Adipose tissue (tissue), 3 donors: ENCODE measurements at regions not wholly inside any gene's neighbourhood (a gene's known extent, or its start where the extent isn't known, plus 50 kb on each side); places are given as distances from the start of the nearest gene placed in this dataset.

Experiments used
- H3K27ac ChIP-seq: one replicate; pipeline ENCODE4 v1.5.1; 2013; ENCODE audit warnings: low read depth, low read length
- WGBS, 3 donors: extraction: QIAGEN DNeasy Blood & Tissue Kit; methylation state at CpG; one replicate each; pipeline ENCODE4 v1.1.7; 2013; 5-methylcytosine and 5-hydroxymethylcytosine counted together
- donor health status: healthy with polysubstance abuse.
- donor health status: Bipolar disorder and iron deficiency.
- donor health status: healthy.

DNA sequence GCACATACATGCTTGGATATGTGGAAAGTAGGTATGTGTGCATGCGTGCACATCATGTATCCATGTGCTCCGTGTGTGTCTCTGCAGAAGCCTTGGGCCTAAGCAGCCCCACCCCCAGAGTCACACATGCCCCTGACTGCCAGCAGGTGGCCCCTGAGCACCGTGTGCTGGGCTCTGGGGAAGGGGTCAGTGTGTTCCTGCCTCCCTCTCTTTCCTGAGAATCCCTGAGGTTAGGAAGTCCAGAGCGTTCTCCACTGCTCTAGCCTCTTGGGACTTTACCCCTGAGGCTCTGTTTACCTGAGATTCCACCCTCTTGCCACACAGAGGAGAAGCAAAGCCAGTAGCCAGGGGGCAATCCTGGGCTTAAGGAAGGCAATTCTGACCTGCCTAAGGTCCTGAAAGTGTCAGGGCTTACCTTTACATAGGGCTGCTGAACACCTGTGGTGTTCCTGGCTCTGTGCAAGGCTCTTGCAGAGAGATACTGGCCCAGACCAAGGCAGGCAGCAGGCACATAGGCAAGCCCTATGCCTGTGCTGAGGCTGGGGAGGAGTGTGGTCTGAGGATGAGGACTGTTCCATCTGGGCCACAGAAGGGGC lies 207.3 kb downstream of the TMEM38B start:
- WGBS, 3 donors, result 14 to 30% (median 18%) methylated on average over 4 of the region's 4 CpGs
- H3K27ac ChIP-seq, result no peak overlapping the region

DNA sequence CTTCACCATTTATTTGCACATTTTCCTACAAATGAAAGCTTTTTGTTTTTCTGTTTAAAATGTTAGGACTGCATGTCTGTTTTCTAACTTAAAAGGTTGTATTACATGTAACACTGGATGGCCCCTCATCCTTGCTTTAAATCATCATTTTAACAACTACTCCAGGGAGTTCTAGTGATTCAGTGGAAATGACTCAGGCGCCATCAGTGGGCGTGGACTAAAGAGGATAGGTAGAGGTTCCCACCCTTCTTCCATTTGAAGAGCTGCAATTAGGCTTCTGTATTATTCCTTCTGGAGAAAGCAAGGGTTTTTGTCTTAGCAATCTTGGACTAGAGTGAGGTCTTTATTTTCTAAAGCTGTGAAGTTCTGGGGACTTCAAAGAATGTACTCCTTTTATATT lies 213.7 kb downstream of the TMEM38B start:
- WGBS, 3 donors, result 80 to 89% (median 86%) methylated on average over 2 of the region's 2 CpGs
- no peak overlapping the region for H3K27ac ChIP-seq

DNA sequence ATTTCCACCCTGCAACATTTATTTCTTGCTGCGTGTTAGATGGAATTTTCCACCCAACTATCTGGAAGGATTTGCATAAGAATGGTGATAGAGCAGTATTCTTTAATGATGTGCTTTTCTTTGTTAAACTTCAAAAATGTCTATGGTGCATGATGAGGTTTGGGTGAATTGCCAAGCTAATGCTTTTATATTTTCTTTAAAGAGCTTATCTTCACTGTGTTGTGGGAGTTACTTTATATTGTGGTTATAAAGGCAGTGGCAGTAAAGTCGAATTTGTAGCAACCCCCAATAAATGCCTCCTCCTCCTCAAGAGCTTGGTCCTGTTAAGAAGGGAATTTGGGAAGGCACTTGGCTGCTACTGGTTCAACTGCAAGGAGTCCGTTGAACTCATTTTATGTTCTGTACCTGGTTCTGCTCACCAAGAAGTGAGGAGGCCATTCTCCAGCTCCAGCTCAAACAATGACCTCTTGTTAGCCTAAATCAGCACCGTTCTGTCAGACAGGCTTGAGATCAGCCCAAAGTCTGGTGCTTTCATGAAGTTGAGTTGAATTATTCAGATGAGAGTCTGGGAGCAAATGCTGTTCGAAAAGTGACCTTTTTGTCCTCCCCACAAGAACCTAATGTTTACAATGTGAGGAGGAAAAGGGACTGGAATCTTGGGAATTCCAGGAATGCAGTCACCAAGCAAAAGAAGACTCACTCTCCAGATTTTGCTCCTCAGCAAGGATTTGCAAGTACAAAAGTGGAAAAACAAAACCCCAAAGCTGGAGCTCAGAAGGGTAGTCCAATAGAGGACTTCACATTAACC lies 217.0 kb downstream of the TMEM38B start:
- H3K27ac ChIP-seq, result no peak overlapping the region
- WGBS, 3 donors, result 28 to 64% (median 56%) methylated on average over 5 of the region's 5 CpGs

DNA sequence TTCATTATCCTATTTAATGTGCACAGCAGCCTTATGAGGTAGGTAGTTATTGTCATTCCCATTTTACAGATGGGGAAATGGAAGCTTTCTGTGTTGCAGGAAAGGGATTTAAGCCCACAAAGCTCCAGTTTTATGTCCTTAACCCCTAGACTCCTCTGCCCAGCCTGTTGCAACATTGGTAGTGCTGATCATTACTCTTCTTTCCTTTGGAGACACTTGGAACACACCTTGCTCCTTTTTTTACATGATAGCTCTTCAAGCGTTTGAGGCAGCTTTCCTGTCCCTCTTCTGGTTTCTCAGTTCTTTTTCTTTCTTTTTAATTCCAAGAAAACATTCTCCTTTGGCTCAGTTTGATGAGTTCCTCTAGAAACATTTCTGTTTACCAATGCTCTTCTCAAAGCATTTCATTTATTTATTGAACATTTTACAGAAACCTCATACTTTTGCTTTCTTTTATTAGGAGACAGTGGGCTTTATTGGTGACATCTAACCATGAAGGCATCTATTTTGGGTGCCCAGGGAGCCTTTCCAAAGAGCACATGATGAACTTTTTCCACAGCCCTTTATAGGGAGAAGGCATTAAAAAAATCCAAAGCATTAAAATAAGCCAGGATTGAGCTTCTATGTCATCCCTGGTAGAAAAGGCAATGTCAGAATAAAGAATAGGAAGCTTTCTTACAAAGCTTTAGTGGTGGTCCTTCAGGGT lies 218.0 kb downstream of the TMEM38B start:
- H3K27ac ChIP-seq, result no peak overlapping the region
- WGBS, 3 donors, result 52 to 62% (median 61%) methylated on average over 1 of the region's 1 CpG

DNA sequence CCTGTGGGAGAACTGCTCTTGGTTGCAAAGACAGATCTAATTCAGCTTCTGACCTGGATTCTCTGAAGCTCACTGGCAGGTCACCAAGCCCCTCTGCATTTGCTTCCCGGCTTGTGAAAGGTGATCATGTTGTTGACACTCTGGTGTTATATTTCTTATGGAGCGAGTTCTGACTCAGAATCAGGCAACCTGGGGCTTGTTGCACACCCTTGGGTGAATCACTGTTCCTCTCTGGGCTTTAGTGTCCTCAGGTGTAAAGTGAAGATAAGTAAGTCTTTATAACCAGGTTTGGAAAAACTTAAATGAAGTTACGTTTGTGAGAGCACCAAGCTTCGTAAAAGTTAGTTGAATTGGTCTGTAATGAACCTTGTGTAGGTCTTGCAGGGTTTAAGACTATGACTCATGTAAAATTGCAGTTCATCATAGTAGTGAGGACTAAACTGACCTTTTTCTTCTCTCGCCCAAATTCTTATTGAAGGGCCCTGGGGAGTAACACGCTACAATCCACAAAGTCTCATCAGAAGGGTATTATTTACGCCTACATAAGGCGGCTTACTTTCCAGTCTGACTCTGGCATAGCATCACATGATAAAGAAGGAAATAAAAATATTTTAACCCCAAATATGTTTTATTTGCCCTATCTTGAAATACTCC lies 218.6 kb downstream of the TMEM38B start:
- 55 to 80% (median 71%) methylated on average over 8 of the region's 8 CpGs for WGBS, 3 donors
- H3K27ac ChIP-seq, result no peak overlapping the region

DNA sequence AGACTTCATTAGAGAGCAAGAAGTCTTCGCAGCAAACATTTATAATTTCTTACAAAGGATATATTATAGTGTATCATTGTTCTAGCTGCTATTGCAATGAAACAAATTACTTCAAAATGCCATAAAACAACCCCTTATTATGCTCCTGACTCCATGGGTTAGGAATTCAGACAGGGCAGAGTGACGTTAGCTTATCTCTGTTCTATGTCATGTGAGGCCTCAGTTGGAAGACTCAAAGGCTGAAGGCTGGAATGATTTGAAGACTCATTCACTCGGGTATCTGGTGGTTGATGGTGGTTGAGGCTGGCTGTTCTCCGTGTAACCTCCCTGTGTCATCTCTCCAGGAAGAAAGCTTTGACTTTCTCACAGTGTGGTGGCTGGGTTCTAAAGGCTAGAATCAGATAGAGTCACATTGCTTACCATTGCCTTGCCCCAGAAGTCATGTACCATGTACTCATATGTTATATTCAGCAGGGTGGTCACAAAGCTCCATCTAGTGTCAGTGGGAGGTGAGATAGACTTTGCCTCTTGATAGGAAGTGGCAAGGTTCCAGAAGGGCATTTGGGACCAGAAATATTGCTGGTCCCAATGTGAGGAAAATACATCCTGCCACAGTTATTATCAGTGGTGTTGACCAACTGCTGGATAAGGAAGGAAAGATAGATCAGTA lies 226.9 kb downstream of the TMEM38B start:
- H3K27ac ChIP-seq, result no peak overlapping the region
- 42 to 87% (median 69%) methylated on average over 4 of the region's 4 CpGs for WGBS, 3 donors

DNA sequence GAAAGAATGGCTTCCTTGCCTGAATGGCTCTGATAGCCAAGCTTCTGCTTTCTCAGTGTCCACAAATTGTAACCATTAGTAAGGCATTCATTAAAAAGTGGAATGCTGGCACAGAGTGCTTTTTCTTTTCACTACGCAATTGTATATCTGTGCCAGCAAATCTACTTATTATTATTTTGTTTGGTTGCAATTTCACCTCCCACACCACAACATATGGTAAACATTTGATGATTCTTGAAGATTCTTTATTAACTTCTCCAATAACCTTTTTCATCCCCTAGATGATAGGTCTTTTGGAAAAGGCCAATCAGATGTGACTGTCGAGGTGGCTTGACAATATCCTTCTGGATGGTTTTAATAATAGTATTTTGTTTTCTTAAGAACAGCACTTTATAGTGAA lies 234.1 kb downstream of the TMEM38B start:
- H3K27ac ChIP-seq, result no peak overlapping the region
- 71 to 84% (median 79%) methylated on average over 2 of the region's 2 CpGs for WGBS, 3 donors

DNA sequence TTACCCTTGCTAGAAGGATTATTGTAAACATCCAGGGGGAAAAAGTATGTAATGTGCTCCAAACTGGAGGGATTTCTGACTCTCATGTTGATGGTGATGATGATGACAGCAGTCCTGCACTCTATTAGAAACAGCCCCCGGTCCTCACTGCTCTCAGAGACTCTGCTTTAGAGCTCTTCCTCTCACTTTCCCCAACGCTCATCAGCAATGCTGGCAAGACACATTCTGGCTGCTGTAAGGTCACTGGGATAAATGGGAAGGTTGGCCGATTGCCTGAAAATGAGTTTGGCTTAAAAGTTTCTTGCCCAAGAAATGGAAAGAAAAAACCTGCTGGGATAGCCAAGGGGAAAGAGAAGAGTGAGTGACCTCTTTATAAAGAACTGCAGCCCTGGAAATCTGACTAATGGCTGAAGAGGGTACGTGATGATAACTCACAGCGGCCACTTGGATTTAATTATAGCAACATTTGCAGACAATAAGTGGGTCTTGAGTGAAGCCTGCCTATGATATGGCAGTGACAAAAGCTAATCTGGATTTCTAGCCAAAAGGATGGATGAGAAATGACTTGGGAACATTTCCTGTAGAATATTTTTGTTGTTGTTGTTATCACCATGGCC lies 235.8 kb downstream of the TMEM38B start:
- no peak overlapping the region for H3K27ac ChIP-seq
- WGBS, 3 donors, result 55 to 65% (median 56%) methylated on average over 5 of the region's 5 CpGs

DNA sequence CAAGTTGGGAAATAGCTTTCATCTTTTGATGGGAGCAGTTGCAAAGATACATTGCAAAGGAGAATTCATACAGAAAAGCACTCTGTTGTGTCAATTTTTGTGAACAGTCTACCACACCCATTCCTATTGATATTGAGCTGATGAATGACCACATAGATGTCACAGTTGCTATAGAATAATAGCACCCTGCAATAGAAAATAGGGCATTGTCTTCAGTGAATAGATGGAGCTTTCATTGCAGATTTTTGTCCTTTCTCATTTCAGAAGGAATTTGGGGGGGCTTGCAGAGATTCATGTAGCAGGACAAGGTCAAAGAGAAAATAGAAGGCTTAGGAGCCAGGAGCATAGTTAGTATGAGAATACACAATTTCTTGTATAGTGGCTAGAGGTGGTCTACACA lies 237.9 kb downstream of the TMEM38B start:
- H3K27ac ChIP-seq, result no peak overlapping the region

DNA sequence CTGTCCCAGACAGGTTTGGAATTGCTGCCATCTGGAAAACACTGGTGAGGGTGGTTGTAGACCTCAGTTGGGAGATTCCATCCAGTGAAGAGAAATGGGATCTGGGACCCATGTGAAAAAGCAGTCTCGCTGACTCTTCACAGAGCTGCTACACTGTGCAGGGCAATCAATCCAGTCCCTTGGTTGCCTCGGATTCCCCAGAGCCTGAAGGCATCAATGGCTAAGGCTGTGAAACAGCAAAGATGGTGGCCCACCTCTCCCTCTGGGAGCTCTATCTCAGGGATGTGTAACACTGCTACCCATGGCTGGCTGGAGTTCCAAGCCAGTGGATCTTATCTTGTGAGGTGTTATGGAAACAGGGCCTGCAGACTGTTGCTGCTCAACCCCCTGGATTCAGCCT lies 256.1 kb downstream of the TMEM38B start:
- WGBS, 3 donors, result 87 to 90% (median 88%) methylated on average over 2 of the region's 2 CpGs
- H3K27ac ChIP-seq, result no peak overlapping the region

DNA sequence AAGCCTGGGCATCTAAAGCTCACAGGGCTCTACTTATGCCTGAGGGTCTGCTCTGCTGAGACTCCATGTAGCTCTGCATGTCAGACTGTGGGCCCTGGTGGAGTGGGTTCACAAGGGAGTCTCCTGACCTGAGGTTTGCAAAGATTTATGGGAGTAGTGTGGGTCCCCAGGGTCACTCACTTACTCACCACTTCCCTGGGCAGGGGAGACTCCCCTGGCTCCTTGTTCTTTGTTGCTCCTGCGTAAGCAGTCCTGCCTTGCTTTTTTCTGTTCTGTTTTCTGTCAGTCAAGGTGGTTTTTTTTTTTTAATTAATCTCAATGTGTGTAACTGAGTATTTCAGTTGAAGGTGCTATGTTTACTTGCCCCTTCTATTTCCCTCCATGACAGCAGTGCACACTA lies 256.6 kb downstream of the TMEM38B start:
- H3K27ac ChIP-seq, result no peak overlapping the region
- 82 to 94% (median 90%) methylated on average over 1 of the region's 1 CpG for WGBS, 3 donors

DNA sequence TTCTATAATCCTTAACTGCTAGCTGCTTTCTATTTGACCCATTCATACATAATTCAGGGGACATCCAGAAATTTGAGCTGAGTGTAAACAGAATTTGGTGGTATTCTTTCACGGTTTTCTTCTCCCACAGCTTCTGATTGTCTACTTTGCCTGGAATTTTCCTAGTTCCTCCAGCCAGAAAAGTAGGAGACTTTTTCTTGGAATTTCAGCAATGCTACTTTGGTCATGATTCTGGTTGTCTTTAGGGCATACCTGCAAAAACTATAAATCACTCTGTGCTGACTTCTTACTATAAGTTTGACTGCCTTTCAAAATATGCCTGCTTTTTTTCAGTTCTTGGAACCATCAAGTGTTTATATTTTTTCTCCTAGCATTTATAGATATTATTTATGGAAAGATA lies 260.2 kb downstream of the TMEM38B start:
- no peak overlapping the region for H3K27ac ChIP-seq
- WGBS, 3 donors, result 59 to 81% (median 80%) methylated on average over 1 of the region's 1 CpG

DNA sequence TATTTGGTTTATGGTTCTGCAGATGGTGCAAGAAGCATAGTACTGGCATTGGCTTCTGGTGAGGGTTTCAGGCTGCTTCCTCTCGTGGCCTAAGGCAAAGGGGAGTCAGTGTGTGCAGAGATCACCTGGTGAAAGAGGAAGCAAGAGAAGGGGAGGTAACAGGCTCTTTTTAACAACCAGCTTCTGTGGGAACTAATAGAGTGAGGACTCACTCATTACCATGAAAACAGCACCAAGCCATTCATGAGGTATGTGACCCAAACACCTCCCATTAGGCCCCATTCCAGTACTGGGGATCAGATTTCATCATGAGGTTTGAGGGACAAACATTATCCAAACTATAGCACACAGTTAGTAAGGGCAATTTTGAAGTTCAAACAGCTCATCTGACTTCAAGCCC lies 263.5 kb downstream of the TMEM38B start:
- H3K27ac ChIP-seq, result no peak overlapping the region
- 62 to 71% (median 70%) methylated on average over 1 of the region's 1 CpG for WGBS, 3 donors

DNA sequence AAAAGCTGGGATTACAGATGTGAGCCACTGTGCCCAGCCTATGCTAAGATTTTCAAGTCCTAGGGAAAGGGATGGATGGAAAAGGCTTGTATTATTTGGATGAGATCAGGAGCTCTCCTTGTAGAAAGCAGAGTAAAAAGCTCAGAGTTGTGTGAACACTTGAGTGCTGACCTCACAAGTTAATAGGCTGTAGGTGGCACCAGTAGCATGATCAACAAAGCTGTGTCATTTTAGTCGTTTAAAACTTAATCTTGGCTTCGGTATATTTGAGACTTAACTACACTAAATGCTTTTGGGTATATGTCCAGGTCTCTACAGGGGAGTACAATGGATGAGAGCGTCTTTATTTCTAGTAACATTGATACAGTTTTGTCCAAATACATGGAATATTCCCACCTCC lies 264.2 kb downstream of the TMEM38B start:
- WGBS, 3 donors, result 65 to 79% (median 76%) methylated on average over 3 of the region's 3 CpGs
- no peak overlapping the region for H3K27ac ChIP-seq

DNA sequence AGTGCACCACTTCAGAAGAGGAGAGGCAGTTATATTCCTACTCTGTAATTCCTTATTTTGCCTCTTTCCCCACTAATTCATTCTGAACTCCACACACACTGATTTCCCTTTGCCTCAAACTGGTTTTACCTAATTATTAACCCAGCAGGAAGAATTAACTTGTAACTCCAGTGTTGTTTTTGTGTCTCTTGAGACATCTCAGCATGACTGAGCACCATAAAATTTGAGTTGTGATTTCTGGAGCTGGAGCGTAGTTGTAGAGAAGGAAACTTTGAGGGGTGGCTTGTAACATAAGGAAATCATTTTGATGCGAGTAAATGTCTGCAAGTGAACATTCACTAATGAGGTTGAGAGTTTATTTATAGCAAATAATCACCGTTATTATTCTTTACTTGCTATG lies 265.2 kb downstream of the TMEM38B start:
- 31 to 73% (median 62%) methylated on average over 3 of the region's 3 CpGs for WGBS, 3 donors
- no peak overlapping the region for H3K27ac ChIP-seq

DNA sequence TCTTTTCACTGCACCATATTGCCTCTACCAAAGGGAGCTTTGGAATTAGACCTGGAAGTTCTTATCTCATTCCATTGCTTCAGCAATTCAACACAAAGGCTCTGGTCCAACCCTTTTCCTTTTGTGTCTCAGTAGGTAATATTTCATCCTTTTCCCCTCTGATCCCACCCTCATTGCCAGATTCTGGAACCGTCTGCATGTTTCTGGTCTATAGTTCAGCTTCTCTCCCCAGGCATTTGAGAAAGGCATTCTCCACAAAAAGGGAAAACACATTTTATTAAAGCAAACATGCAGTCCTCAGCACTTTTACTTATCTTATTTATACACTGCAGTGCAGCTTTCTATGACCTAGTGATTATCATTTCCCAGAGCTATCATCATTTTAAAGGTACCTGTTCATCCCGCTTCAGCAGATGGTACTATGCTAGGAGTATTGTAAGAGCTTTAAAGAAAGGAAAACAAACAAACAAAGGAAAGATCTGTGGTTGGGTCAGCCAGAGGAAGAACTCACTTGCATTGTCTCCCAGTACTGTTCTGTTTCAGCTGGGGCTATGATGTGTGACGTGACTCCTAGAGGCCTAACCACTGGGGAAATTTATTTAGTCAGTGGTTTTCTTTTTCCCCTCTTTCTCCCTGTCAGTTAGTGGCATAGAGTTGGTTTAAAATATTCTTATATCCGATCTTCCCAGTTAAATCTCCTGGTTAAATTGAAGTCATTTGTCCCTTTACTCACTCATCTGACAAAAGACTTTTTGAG lies 269.2 kb downstream of the TMEM38B start:
- 56 to 71% (median 61%) methylated on average over 4 of the region's 4 CpGs for WGBS, 3 donors
- no peak overlapping the region for H3K27ac ChIP-seq

DNA sequence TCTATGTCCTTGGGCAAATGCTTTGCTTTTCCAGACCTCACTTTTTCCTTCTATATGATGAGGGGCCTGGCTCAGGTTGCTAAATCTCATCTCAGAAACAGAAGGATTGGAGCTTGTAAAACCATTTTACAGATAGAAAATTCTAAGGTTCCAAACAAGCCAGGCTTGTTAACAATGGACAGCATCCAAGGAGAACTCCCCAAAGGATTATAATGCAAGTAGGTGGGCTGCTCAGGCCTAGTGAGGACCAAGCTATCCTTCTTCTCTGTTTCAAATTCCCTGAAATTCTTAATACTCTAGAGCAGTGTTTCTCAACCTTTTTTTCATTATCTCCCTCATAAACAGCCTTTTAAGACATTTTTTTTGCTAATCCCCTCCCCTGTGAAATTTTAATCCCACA lies 269.8 kb downstream of the TMEM38B start:
- no peak overlapping the region for H3K27ac ChIP-seq

DNA sequence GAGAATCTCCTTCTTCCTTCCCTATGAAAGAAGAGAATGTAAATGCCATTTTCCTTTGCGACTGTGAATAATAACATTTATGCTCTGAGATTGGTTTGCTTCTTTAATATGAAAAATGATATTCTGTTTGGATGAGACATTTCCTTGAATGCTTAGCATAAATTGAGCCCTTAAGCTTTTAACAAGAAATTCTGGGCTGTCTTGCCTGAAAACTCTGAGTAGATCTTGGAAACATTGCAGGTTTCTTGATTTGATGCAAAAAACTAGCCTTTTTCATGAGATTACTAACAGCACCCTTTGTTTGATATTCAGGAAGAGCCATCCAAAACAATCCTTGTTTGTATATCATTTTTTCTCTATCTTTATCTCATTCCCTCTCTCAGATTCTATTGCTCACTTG lies 272.5 kb downstream of the TMEM38B start:
- WGBS, 3 donors, result 73 to 77% (median 74%) methylated on average over 1 of the region's 1 CpG
- no peak overlapping the region for H3K27ac ChIP-seq
